ENCODE measurements at regions not wholly inside any gene's neighbourhood (a gene's known extent, or its start where the extent isn't known, plus 50 kb on each side); places are given as distances from the start of the nearest gene placed in this dataset.
A peak's percentile ranks its signal among the peaks of the same experiment; 100 is the strongest.

- peaks cover 0 to 3% (median 0%) of the 10 kb centered on the region in 8 donors for H3K9me3 ChIP-seq
- H3K4me3 ChIP-seq, result no peak overlapping the region
- H3K27me3 ChIP-seq (replicated peaks in 1 of 7), result peaks cover 0 to 4% (median 0%) of the 10 kb centered on the region in 7 donors
- no peaks in the 10 kb centered on the region for H3K36me3 ChIP-seq
- no peak for DNase-seq
- H3K4me1 ChIP-seq, result peaks cover 0 to 29% (median 13%) of the 10 kb centered on the region in 6 donors
- TF ChIP-seq POLR2AphosphoS5 (IDR thresholded peaks at IDR 0.05) (no peak), POLR2A (IDR thresholded peaks at IDR 0.05) (no peak), CTCF (IDR thresholded peaks at IDR 0.05 in 8 of 11, conservative IDR thresholded peaks at IDR 0.05 in 3 of 11) (peak in 4 of 11 experiments; percentile 9 to 45 (median 18))
- intact Hi-C loops (cut with DNase I; ENCODE audit: low total_unique reads), result no loop called here
- 36 to 53% (median 45%) methylated on average over 5 of the region's 5 CpGs for WGBS, 5 donors
- no peak overlapping the region for H3K27ac ChIP-seq
Measured at GRCh38 chr18:45456090-45457021, 158.9 kb upstream of the SLC14A2 start.

GRCh38 chr18:45458033-45458432 lies 157.2 kb upstream of the SLC14A2 start:
- Histone ChIP-seq H3K27me3 (replicated peaks in 1 of 7) (peaks cover 0 to 4% (median 0%) of the 10 kb centered on the region in 7 donors), H3K9me3 (peaks cover 0 to 3% (median 0%) of the 10 kb centered on the region in 8 donors), H3K4me3 (no peak overlapping the region), H3K27ac (peak overlapping the region in 1 of 8 donors; percentile 34), H3K4me1 (peaks cover 0 to 29% (median 13%) of the 10 kb centered on the region in 6 donors), H3K36me3 (no peaks in the 10 kb centered on the region)
- intact Hi-C loops (cut with DNase I; ENCODE audit: low total_unique reads), result no loop called here
- TF ChIP-seq POLR2AphosphoS5 (IDR thresholded peaks at IDR 0.05), result no peak
- no peak for TF ChIP-seq CTCF (IDR thresholded peaks at IDR 0.05 in 8 of 11, conservative IDR thresholded peaks at IDR 0.05 in 3 of 11)
- TF ChIP-seq POLR2A (IDR thresholded peaks at IDR 0.05), result no peak
- WGBS, 5 donors, result 48 to 93% (median 77%) methylated on average over 1 of the region's 1 CpG
- DNase-seq, result no peak

- DNase-seq, result no peak
- H3K27me3 ChIP-seq (replicated peaks in 1 of 7), result peaks cover 0 to 4% (median 0%) of the 10 kb centered on the region in 7 donors
- no peaks in the 10 kb centered on the region for H3K9me3 ChIP-seq
- no peaks in the 10 kb centered on the region for H3K36me3 ChIP-seq
- intact Hi-C loops (cut with DNase I; ENCODE audit: low total_unique reads), result no loop called here
- no peak overlapping the region for H3K4me3 ChIP-seq
- H3K4me1 ChIP-seq, result peaks cover 0 to 8% (median 3%) of the 10 kb centered on the region in 6 donors
- TF ChIP-seq CTCF (IDR thresholded peaks at IDR 0.05 in 8 of 11, conservative IDR thresholded peaks at IDR 0.05 in 3 of 11), result no peak
- TF ChIP-seq POLR2A (IDR thresholded peaks at IDR 0.05), result no peak
- TF ChIP-seq POLR2AphosphoS5 (IDR thresholded peaks at IDR 0.05), result no peak
- 88 to 92% (median 89%) methylated on average over 5 of the region's 5 CpGs for WGBS, 5 donors
- no peak overlapping the region for H3K27ac ChIP-seq
Measured at GRCh38 chr18:45462179-45462578, 153.1 kb upstream of the SLC14A2 start.

GRCh38 chr18:45463451-45463850 lies 151.8 kb upstream of the SLC14A2 start:
- H3K4me3 ChIP-seq, result no peak overlapping the region
- H3K4me1 ChIP-seq, result peaks cover 0 to 4% (median under 1%) of the 10 kb centered on the region in 6 donors
- TF ChIP-seq POLR2A (IDR thresholded peaks at IDR 0.05) (no peak), CTCF (IDR thresholded peaks at IDR 0.05 in 8 of 11, conservative IDR thresholded peaks at IDR 0.05 in 3 of 11) (no peak)
- H3K27ac ChIP-seq, result no peak overlapping the region
- DNase-seq, result no peak
- H3K27me3 ChIP-seq (replicated peaks in 1 of 7), result peaks cover 0 to 3% (median 0%) of the 10 kb centered on the region in 7 donors
- no peaks in the 10 kb centered on the region for H3K36me3 ChIP-seq
- intact Hi-C loops (cut with DNase I; ENCODE audit: low total_unique reads), result no loop called here
- 69 to 88% (median 78%) methylated on average over 6 of the region's 6 CpGs for WGBS, 5 donors
- no peaks in the 10 kb centered on the region for H3K9me3 ChIP-seq
